H1 (cell line): ENCODE measurements at regions not wholly inside any gene's neighbourhood (a gene's known extent, or its start where the extent isn't known, plus 50 kb on each side); places are given as distances from the start of the nearest gene placed in this dataset.

Experiments
- ATF3 ChIP-seq: IDR thresholded peaks from 2 replicates; pipeline ENCODE4 v1.6.1; 2011; ENCODE audit warnings: low read depth, mild to moderate bottlenecking, low read length; ENCODE audit not compliant: insufficient read depth
- CBX5 ChIP-seq: fragments of 300-800, 300-1000 bp; sonication (generic); IDR thresholded peaks from 2 replicates; pipeline ENCODE4 v1.7.1; 2016; ENCODE audit warnings: antibody characterized with exemption, low read length, low read depth
- CHD1 ChIP-seq: IDR thresholded peaks from 2 replicates; pipeline ENCODE4 v1.6.1; 2012; ENCODE audit warnings: low read depth, low read length, improper control_type of control experiment
- NANOG ChIP-seq: IDR thresholded peaks from 2 replicates; pipeline ENCODE4 v1.6.1; 2011; ENCODE audit warnings: low read length, low read depth, mild to moderate bottlenecking, inconsistent platforms; ENCODE audit not compliant: insufficient read depth, poor library complexity, severe bottlenecking
- SRF ChIP-seq: IDR thresholded peaks from 2 replicates; pipeline ENCODE4 v1.6.1; 2011; ENCODE audit warnings: mild to moderate bottlenecking, low read depth, low read length, moderate library complexity
- USF2 ChIP-seq: IDR thresholded peaks from 2 replicates; pipeline ENCODE4 v1.6.1; 2011; ENCODE audit warnings: low read length, improper control_type of control experiment

DNA sequence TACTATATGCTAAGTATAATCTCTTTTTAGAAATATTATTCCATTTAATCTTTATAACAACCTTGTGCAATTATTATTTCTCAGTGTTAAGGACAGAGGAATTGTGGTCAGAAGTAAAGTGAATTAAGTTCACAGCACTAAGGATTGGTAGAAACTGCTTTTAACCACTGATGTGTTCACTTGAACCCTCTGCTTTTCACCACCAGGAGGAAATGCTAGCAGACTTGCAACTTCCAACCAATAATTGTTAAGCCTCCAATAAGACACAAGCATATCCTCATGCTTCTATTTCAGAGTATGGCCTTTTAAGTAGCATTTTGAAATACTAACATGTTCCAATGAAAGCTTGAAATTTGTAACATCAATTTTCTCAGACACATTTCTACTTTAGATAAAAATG, 527.4 kb downstream of the SI start (continued):
- TF ChIP-seq USF2 (no peak), ATF3 (no peak), SRF (no peak), CBX5 (no peak), NANOG (no peak), CHD1 (no peak)
